CD4-positive, alpha-beta T cell (primary cell): ENCODE measurements at regions not wholly inside any gene's neighbourhood (a gene's known extent, or its start where the extent isn't known, plus 50 kb on each side); places are given as distances from the start of the nearest gene placed in this dataset.

Source experiments
- ATAC-seq: fragments of 200-7000 bp; cut with Tn5 transposase; one replicate; pipeline ENCODE4 v1.10.0; 2022; ENCODE audit warnings: mild to moderate bottlenecking; ENCODE audit not compliant: poor library complexity
- CTCF ChIA-PET: fragments of 350-600 bp; sonication (Branson Sonifier 250); formaldehyde crosslinking; loops from one replicate; lab custom pipeline; 2021; ENCODE audit warnings: antibody characterized with exemption, inconsistent platforms; lab: Charles Lee
- POLR2A ChIA-PET: fragments of 350-600 bp; sonication (Branson Sonifier 250); formaldehyde crosslinking; loops from one replicate; lab custom pipeline; 2021; ENCODE audit warnings: antibody characterized with exemption, inconsistent platforms; lab: Charles Lee
- DNase-seq, 14 experiments: peaks; one replicate each; pipeline ENCODE4 v3.0.0-alpha.2; 2013 to 2020; ENCODE audit warnings: mixed read lengths in 2 of 14
- H3K27ac ChIP-seq, 2 donors: one replicate each; pipeline versions ENCODE4 v1.5.1 to v1.7.0; 2013; ENCODE audit warnings: low read length in 2 of 2, low read depth in 1 of 2, mild to moderate bottlenecking in 1 of 2
- H3K27me3 ChIP-seq, 2 experiments: 1 replicate in 1 of 2; 2 replicates in 1 of 2; pipeline versions ENCODE4 v1.6.1 to v1.7.0; 2013; ENCODE audit warnings: low read length in 2 of 2, control low read depth in 1 of 2, mild to moderate bottlenecking in 1 of 2, moderate library complexity in 1 of 2; ENCODE audit not compliant: insufficient read depth in 2 of 2, control insufficient read depth in 1 of 2
- H3K36me3 ChIP-seq: one replicate; pipeline ENCODE4 v1.6.1; 2013; ENCODE audit warnings: low read length, control low read depth; ENCODE audit not compliant: insufficient read depth
- H3K4me1 ChIP-seq: one replicate; pipeline ENCODE4 v1.6.1; 2013; ENCODE audit warnings: low read length, control low read depth; ENCODE audit not compliant: insufficient read depth
- H3K4me3 ChIP-seq: one replicate; pipeline ENCODE4 v1.5.1; 2013; ENCODE audit warnings: mild to moderate bottlenecking, low read length, moderate library complexity
- H3K9me3 ChIP-seq, 2 experiments: 1 replicate in 1 of 2; 2 replicates in 1 of 2; pipeline versions ENCODE4 v1.6.1 to v1.7.0; 2013; ENCODE audit warnings: low read length in 2 of 2, mild to moderate bottlenecking in 2 of 2, control low read depth in 1 of 2, moderate library complexity in 1 of 2; ENCODE audit not compliant: control insufficient read depth in 1 of 2, insufficient read depth in 1 of 2
- H3K27ac Mint-ChIP-seq: one replicate; pipeline ENCODE4 v1.8.0; 2020; ENCODE audit warnings: mixed read lengths
- H3K27me3 Mint-ChIP-seq: one replicate; pipeline ENCODE4 v1.8.0; 2021; ENCODE audit warnings: mixed read lengths
- H3K36me3 Mint-ChIP-seq: one replicate; pipeline ENCODE4 v1.8.0; 2021; ENCODE audit warnings: low read depth, mixed read lengths
- H3K4me1 Mint-ChIP-seq: one replicate; pipeline ENCODE4 v1.8.0; 2021; ENCODE audit warnings: low read depth, mixed read lengths
- H3K4me3 Mint-ChIP-seq: one replicate; pipeline ENCODE4 v1.8.0; 2020; ENCODE audit warnings: mild to moderate bottlenecking, mixed read lengths
- H3K9me3 Mint-ChIP-seq: one replicate; pipeline ENCODE4 v1.8.0; 2020; ENCODE audit warnings: mixed read lengths
- intact Hi-C, 2 experiments: fragments of 100-400 bp; cut with DNase I in 1 of 2; cut with micrococcal nuclease in 1 of 2; formaldehyde crosslinking; loops; one replicate each; pipeline versions ENCODE4 v1.15.1 to v1.9.0; 2023 to 2025; cut with DNase I, micrococcal nuclease
- TF ChIP-seq, protein P1 (sequence below): fragments of 200-600 bp; IDR thresholded peaks from one replicate; pipeline ENCODE4 v1.8.0; 2022; ENCODE audit warnings: antibody characterized with exemption, mild to moderate bottlenecking

- ATAC-seq (no peak), DNase-seq (no peak)
- H3K36me3 Mint-ChIP-seq: no peaks in the 10 kb centered on the region
- peaks cover 5% of the 10 kb centered on the region for H3K4me1 ChIP-seq
- TF ChIP-seq, protein P1, sequence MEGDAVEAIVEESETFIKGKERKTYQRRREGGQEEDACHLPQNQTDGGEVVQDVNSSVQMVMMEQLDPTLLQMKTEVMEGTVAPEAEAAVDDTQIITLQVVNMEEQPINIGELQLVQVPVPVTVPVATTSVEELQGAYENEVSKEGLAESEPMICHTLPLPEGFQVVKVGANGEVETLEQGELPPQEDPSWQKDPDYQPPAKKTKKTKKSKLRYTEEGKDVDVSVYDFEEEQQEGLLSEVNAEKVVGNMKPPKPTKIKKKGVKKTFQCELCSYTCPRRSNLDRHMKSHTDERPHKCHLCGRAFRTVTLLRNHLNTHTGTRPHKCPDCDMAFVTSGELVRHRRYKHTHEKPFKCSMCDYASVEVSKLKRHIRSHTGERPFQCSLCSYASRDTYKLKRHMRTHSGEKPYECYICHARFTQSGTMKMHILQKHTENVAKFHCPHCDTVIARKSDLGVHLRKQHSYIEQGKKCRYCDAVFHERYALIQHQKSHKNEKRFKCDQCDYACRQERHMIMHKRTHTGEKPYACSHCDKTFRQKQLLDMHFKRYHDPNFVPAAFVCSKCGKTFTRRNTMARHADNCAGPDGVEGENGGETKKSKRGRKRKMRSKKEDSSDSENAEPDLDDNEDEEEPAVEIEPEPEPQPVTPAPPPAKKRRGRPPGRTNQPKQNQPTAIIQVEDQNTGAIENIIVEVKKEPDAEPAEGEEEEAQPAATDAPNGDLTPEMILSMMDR: no peak
- no peak overlapping the region for H3K27ac ChIP-seq
- CTCF ChIA-PET: no interaction called here
- no peaks in the 10 kb centered on the region for H3K9me3 Mint-ChIP-seq
- no peaks in the 10 kb centered on the region for H3K27me3 ChIP-seq
- no peak overlapping the region for H3K4me3 Mint-ChIP-seq
- no peaks in the 10 kb centered on the region for H3K36me3 ChIP-seq
- POLR2A ChIA-PET: no interaction called here
- H3K4me1 Mint-ChIP-seq: no peaks in the 10 kb centered on the region
- no peak overlapping the region for H3K4me3 ChIP-seq
- H3K9me3 ChIP-seq: no peaks in the 10 kb centered on the region
- H3K27ac Mint-ChIP-seq: no peak overlapping the region
- no peaks in the 10 kb centered on the region for H3K27me3 Mint-ChIP-seq
- intact Hi-C loops: no loop called here
Measured at GRCh38 chr6:14925699-14926026, 320.2 kb upstream of the JARID2 start.

GRCh38 chr6:14927398-14927797 lies 318.5 kb upstream of the JARID2 start:
- Mint-ChIP-seq H3K4me1 (no peaks in the 10 kb centered on the region), H3K27me3 (no peaks in the 10 kb centered on the region), H3K36me3 (no peaks in the 10 kb centered on the region), H3K9me3 (no peaks in the 10 kb centered on the region), H3K27ac (no peak overlapping the region), H3K4me3 (no peak overlapping the region)
- no peak for ATAC-seq
- peak in 2 of 14 experiments; percentile 23 to 26 for DNase-seq
- Histone ChIP-seq H3K36me3 (no peaks in the 10 kb centered on the region), H3K27me3 (no peaks in the 10 kb centered on the region), H3K27ac (no peak overlapping the region), H3K4me1 (peaks cover 3% of the 10 kb centered on the region), H3K4me3 (no peak overlapping the region), H3K9me3 (peaks cover 0 to 3% of the 10 kb centered on the region in 2 experiments)
- TF ChIP-seq, protein P1: no peak
- intact Hi-C loops: no loop called here
- ChIA-PET POLR2A (no interaction called here), CTCF (no interaction called here)

GRCh38 chr6:14929291-14929690 lies 316.6 kb upstream of the JARID2 start:
- peaks cover 0 to 4% of the 10 kb centered on the region in 2 experiments for H3K9me3 ChIP-seq
- Mint-ChIP-seq H3K4me1 (no peaks in the 10 kb centered on the region), H3K36me3 (no peaks in the 10 kb centered on the region), H3K27ac (no peak overlapping the region), H3K27me3 (no peaks in the 10 kb centered on the region), H3K4me3 (no peak overlapping the region), H3K9me3 (no peaks in the 10 kb centered on the region)
- DNase-seq (no peak), ATAC-seq (no peak)
- intact Hi-C loops: no loop called here
- no peaks in the 10 kb centered on the region for H3K27me3 ChIP-seq
- ChIA-PET POLR2A (no interaction called here), CTCF (no interaction called here)
- no peaks in the 10 kb centered on the region for H3K36me3 ChIP-seq
- no peak overlapping the region for H3K4me3 ChIP-seq
- TF ChIP-seq, protein P1: no peak
- peaks cover 3% of the 10 kb centered on the region for H3K4me1 ChIP-seq
- H3K27ac ChIP-seq: no peak overlapping the region
